GM12878 (cell line): ENCODE measurements at regions not wholly inside any gene's neighbourhood (a gene's known extent, or its start where the extent isn't known, plus 50 kb on each side); places are given as distances from the start of the nearest gene placed in this dataset.

Source experiments
- ATAC-seq: fragments of 200-7000 bp; cut with Tn5 transposase; 3 replicates; pipeline ENCODE4 v1.9.1; 2020; ENCODE audit warnings: mild to moderate bottlenecking, moderate library complexity
- BruUV-seq: library from RNA; stranded (reverse); fragments of 400-500 nt; replicated peaks from 2 replicates; lab custom pipeline; 2021; lab: Mats Ljungman, UMichigan
- CTCF ChIA-PET: fragments of 300-600 bp; sonication (Branson Sonifier 250); formaldehyde crosslinking; extraction: SDS; loops from one replicate; lab custom pipeline; 2021; ENCODE audit warnings: inconsistent platforms; lab: Yijun Ruan, JAX
- POLR2A ChIA-PET: fragments of 350-600 bp; formaldehyde crosslinking; extraction: SDS; loops from one replicate; lab custom pipeline; 2021; ENCODE audit warnings: inconsistent platforms; lab: Charles Lee
- RAD21 ChIA-PET: fragments of 300-600 bp; sonication (Branson Sonifier 250); formaldehyde crosslinking; loops from one replicate; lab custom pipeline; 2023; ENCODE audit warnings: antibody characterized with exemption; ENCODE audit not compliant: unreplicated experiment; lab: Charles Lee
- SMC1A ChIA-PET: fragments of 300-600 bp; sonication (Branson Sonifier 250); formaldehyde crosslinking; loops from one replicate; lab custom pipeline; 2023; ENCODE audit not compliant: unreplicated experiment, uncharacterized antibody; lab: Charles Lee
- DNase-seq: peaks from one replicate; pipeline ENCODE4 v3.0.0-alpha.2; 2011; ENCODE audit warnings: low read depth, low spot score
- FAIRE-seq: peaks from 3 replicates; lab custom pipeline; 2011; peaks lifted over from hg19 to GRCh38; lab: Jason Lieb, UNC
- H2AFZ ChIP-seq: 2 replicates; pipeline ENCODE4 v1.6.0; 2011; ENCODE audit warnings: low read depth, low read length, control low read depth; ENCODE audit not compliant: control insufficient read depth
- H3K27ac ChIP-seq: 2 replicates; pipeline ENCODE4 v1.5.1; 2011; ENCODE audit warnings: control low read depth; ENCODE audit not compliant: control insufficient read depth, insufficient read depth
- H3K27me3 ChIP-seq, 2 experiments: replicated peaks in 1 of 2; 2 replicates each; pipeline versions ENCODE4 v1.6.0 to v1.6.1; 2011; ENCODE audit warnings: low read length in 1 of 2; ENCODE audit not compliant: control insufficient read depth in 2 of 2, insufficient read depth in 2 of 2
- H3K36me3 ChIP-seq, 2 experiments: 2 replicates each; pipeline ENCODE4 v1.5.1; 2011; ENCODE audit warnings: low read length in 1 of 2; ENCODE audit not compliant: control insufficient read depth in 2 of 2, insufficient read depth in 2 of 2
- H3K4me1 ChIP-seq: 2 replicates; pipeline ENCODE4 v1.6.1; 2011; ENCODE audit warnings: mild to moderate bottlenecking, low read length, moderate library complexity, mixed read lengths; ENCODE audit not compliant: control insufficient read depth, insufficient read depth
- H3K4me2 ChIP-seq: 2 replicates; pipeline ENCODE4 v1.6.0; 2011; ENCODE audit warnings: control low read depth; ENCODE audit not compliant: control insufficient read depth, insufficient read depth
- H3K4me3 ChIP-seq: fragments of 200-600 bp; sonication (generic); 2 replicates; pipeline ENCODE4 v1.5.1; 2016
- H3K79me2 ChIP-seq: 2 replicates; pipeline ENCODE4 v1.6.0; 2011; ENCODE audit warnings: low read length; ENCODE audit not compliant: control insufficient read depth, insufficient read depth
- H3K9ac ChIP-seq: 2 replicates; pipeline ENCODE4 v1.8.0; 2011; ENCODE audit warnings: low read length, control low read depth, mixed read lengths; ENCODE audit not compliant: control insufficient read depth, insufficient read depth
- H3K9me3 ChIP-seq: replicated peaks from 3 replicates; pipeline ENCODE4 v1.5.1; 2011; ENCODE audit warnings: mild to moderate bottlenecking, low read length; ENCODE audit not compliant: control insufficient read depth, insufficient read depth
- H4K20me1 ChIP-seq: 2 replicates; pipeline ENCODE4 v1.6.0; 2011; ENCODE audit not compliant: control insufficient read depth, insufficient read depth
- CBX3 ChIP-seq: fragments of 200-600 bp; sonication (generic); IDR thresholded peaks from 2 replicates; pipeline ENCODE4 v1.6.1; 2016; ENCODE audit warnings: low read depth, borderline replicate concordance
- HDAC2 ChIP-seq: fragments of 200-600 bp; sonication (generic); IDR thresholded peaks from 2 replicates; pipeline ENCODE4 v1.6.1; 2017
- HDAC6 ChIP-seq: fragments of 200-600 bp; sonication (generic); IDR thresholded peaks from one replicate; pipeline ENCODE4 v1.8.0; 2017; ENCODE audit warnings: antibody characterized with exemption; ENCODE audit not compliant: unreplicated experiment
- KDM1A ChIP-seq: fragments of 200-600 bp; sonication (generic); IDR thresholded peaks from 2 replicates; pipeline ENCODE4 v1.6.1; 2016; ENCODE audit warnings: borderline replicate concordance
- NFYA ChIP-seq: IDR thresholded peaks from 2 replicates; pipeline ENCODE4 v1.6.1; 2011; ENCODE audit warnings: low read depth, mild to moderate bottlenecking, low read length, improper control_type of control experiment, borderline replicate concordance
- NKRF ChIP-seq: fragments of 450-650 bp; conservative IDR thresholded peaks from 2 replicates; pipeline ENCODE4 v1.6.1; 2017; ENCODE audit warnings: mild to moderate bottlenecking, moderate library complexity
- PAX5 ChIP-seq: IDR thresholded peaks from 2 replicates; pipeline ENCODE4 v1.6.1; 2011; ENCODE audit warnings: low read depth, low read length, borderline replicate concordance
- RBBP5 ChIP-seq: fragments of 200-600 bp; sonication (generic); conservative IDR thresholded peaks from 2 replicates; pipeline ENCODE4 v1.6.1; 2016
- SREBF1 ChIP-seq: IDR thresholded peaks from 2 replicates; pipeline ENCODE4 v1.6.1; 2012; ENCODE audit warnings: mild to moderate bottlenecking, low read length
- TAF1 ChIP-seq: IDR thresholded peaks from 2 replicates; pipeline ENCODE4 v1.6.1; 2011; ENCODE audit warnings: mild to moderate bottlenecking, low read depth, low read length, borderline replicate concordance
- ZNF274 ChIP-seq: IDR thresholded peaks from one replicate; pipeline ENCODE4 v1.8.0; 2011; ENCODE audit not compliant: insufficient read length, insufficient read depth
- WGBS: methylation state at CpG from one replicate; pipeline ENCODE4 v1.1.6; 2016; ENCODE audit warnings: low lambda C conversion rate; ENCODE audit not compliant: insufficient replicate concordance, insufficient coverage; ENCODE audit errors: missing lambda C conversion rate; 5-methylcytosine and 5-hydroxymethylcytosine counted together
- in situ Hi-C: fragments of 300-500 bp; cut with MboI; formaldehyde crosslinking; loops from 9 replicates; pipeline ENCODE4 v1.14.3; 2018; ENCODE audit warnings: mixed read lengths
- intact Hi-C: fragments of 100-400 bp; cut with micrococcal nuclease; formaldehyde crosslinking; loops from one replicate; pipeline ENCODE4 v1.14.2; 2022; ENCODE audit not compliant: unreplicated experiment
- TF ChIP-seq, protein P1 (sequence below): fragments of 450-650 bp; formaldehyde crosslinking; IDR thresholded peaks from 2 replicates; pipeline ENCODE4 v1.4.0; 2022; ENCODE audit warnings: mild to moderate bottlenecking, moderate library complexity
- TF ChIP-seq, protein P2 (sequence below): IDR thresholded peaks from 2 replicates; pipeline ENCODE4 v1.6.1; 2011; ENCODE audit warnings: low read depth, mild to moderate bottlenecking, low read length, moderate library complexity, borderline replicate concordance; ENCODE audit errors: extremely low read depth
- TF ChIP-seq, protein P3 (sequence below): IDR thresholded peaks from 2 replicates; pipeline ENCODE4 v1.6.1; 2011; ENCODE audit warnings: borderline replicate concordance, low read depth, mild to moderate bottlenecking, moderate library complexity, mixed read lengths, low read length; ENCODE audit not compliant: insufficient read depth; ENCODE audit errors: extremely low read length

- TF ChIP-seq, protein P1, sequence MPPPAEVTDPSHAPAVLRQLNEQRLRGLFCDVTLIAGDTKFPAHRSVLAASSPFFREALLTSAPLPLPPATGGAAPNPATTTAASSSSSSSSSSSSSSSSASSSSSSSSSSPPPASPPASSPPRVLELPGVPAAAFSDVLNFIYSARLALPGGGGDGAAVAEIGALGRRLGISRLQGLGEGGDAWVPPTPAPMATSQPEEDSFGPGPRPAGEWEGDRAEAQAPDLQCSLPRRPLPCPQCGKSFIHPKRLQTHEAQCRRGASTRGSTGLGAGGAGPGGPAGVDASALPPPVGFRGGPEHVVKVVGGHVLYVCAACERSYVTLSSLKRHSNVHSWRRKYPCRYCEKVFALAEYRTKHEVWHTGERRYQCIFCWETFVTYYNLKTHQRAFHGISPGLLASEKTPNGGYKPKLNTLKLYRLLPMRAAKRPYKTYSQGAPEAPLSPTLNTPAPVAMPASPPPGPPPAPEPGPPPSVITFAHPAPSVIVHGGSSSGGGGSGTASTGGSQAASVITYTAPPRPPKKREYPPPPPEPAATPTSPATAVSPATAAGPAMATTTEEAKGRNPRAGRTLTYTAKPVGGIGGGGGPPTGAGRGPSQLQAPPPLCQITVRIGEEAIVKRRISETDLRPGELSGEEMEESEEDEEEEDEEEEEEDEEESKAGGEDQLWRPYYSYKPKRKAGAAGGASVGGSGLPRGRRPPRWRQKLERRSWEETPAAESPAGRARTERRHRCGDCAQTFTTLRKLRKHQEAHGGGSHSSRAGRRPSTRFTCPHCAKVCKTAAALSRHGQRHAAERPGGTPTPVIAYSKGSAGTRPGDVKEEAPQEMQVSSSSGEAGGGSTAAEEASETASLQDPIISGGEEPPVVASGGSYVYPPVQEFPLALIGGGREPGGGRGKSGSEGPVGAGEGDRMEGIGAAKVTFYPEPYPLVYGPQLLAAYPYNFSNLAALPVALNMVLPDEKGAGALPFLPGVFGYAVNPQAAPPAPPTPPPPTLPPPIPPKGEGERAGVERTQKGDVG (CRISPR knock-in tag) = no peak
- no peak for TF ChIP-seq RBBP5
Measured at GRCh38 chr4:103787057-103787456, 67.3 kb upstream of the TACR3 start (continued).

DNA sequence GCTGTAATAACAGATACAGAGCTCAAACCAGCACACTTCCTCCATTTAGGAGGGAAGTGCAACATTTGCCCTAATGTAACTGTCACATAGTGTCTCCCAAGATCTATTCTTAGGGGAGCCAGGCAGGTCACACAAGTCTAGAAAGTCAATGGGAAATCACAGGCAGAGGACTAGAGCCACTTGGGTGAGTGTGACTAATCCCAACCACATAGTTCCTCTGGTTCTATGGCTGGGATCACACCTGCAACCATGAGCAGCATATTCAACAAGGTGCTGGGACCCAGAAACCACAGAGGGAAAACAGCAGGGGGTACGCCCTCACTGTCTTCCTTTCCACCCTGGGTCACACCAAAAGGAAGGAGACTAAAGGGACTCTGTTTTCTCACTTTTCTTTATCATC is 66.8 kb upstream of the TACR3 start:
- WGBS = 0% methylated on average over 1 of the region's 1 CpG
- H2AFZ ChIP-seq = no peak overlapping the region
- H4K20me1 ChIP-seq = no peaks in the 10 kb centered on the region
- no TSS peak for BruUV-seq
- ChIA-PET POLR2A (no interaction called here), SMC1A (interaction anchor here (1.0 to 1.3 kb wide), 2 partner anchors 12 to 582 kb away, joined by 3 to 4 read pairs; no protein-coding TSS in a partner anchor), RAD21 (interaction anchor here (1.3 kb wide), 1 partner anchor 695 kb away, joined by 5 read pairs; no protein-coding TSS in a partner anchor), CTCF (interaction anchor here (0.6 to 1.6 kb wide), 7 partner anchors 12 to 743 kb away, joined by 3 to 7 read pairs (median 4); partner anchors contain the start of gene BDH2)
- no peaks in the 10 kb centered on the region for H3K4me1 ChIP-seq
- ATAC-seq = no peak
- intact Hi-C loops = loop anchor here (1.0 to 5.0 kb wide), 3 partner anchors 309 to 582 kb away; no protein-coding TSS in a partner anchor
- no peaks in the 10 kb centered on the region for H3K36me3 ChIP-seq
- H3K27ac ChIP-seq = no peak overlapping the region
- no peaks in the 10 kb centered on the region; a peak in 1 of 4 replicates for H3K27me3 ChIP-seq
- H3K9ac ChIP-seq = no peak overlapping the region
- FAIRE-seq = no peak
- in situ Hi-C loops = loop anchor here (25.0 kb wide), 1 partner anchor 1149 kb away; no protein-coding TSS in a partner anchor
- H3K9me3 ChIP-seq = no peaks in the 10 kb centered on the region
- H3K4me2 ChIP-seq = no peak overlapping the region
- H3K4me3 ChIP-seq = no peak overlapping the region
- no peak for DNase-seq
- H3K79me2 ChIP-seq = no peaks in the 10 kb centered on the region
- TF ChIP-seq, protein P2, sequence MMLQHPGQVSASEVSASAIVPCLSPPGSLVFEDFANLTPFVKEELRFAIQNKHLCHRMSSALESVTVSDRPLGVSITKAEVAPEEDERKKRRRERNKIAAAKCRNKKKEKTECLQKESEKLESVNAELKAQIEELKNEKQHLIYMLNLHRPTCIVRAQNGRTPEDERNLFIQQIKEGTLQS = no peak
- TF ChIP-seq TAF1 = no peak
- no peak for TF ChIP-seq CBX3
- TF ChIP-seq SREBF1 = no peak
- TF ChIP-seq NFYA = no peak
- TF ChIP-seq, protein P3, sequence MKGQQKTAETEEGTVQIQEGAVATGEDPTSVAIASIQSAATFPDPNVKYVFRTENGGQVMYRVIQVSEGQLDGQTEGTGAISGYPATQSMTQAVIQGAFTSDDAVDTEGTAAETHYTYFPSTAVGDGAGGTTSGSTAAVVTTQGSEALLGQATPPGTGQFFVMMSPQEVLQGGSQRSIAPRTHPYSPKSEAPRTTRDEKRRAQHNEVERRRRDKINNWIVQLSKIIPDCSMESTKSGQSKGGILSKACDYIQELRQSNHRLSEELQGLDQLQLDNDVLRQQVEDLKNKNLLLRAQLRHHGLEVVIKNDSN = no peak
- no peak for TF ChIP-seq HDAC2
- no peak for TF ChIP-seq ZNF274
- no peak for TF ChIP-seq HDAC6
- TF ChIP-seq KDM1A = no peak
- TF ChIP-seq RBBP5 = no peak
- no peak for TF ChIP-seq NKRF
- TF ChIP-seq PAX5 = no peak
